ENCODE measurements at regions not wholly inside any gene's neighbourhood (a gene's known extent, or its start where the extent isn't known, plus 50 kb on each side); places are given as distances from the start of the nearest gene placed in this dataset.

DNA sequence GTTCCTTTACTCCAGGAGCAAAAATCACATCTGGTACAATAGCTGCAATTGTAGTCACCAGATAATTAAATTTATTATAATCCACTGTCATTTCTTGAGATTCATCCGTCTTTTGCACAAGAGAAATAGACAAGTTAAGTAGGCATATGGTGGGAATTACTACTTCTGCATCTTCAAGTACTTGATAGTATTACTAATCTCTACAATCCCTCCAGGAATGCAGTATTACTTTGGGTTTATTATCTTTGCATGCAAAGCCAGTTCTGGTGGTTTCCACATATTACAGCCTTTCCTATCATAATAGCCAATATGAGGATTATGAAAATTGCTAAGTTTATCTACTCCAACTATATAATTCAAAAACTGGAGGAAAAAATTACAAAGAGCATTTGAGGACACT lies 254.1 kb downstream of the IKZF2 start:
- Histone ChIP-seq H3K36me3 (no peaks in the 10 kb centered on the region), H3K4me3 (no peak overlapping the region), H3K9me3 (no peaks in the 10 kb centered on the region), H3K4me1 (no peaks in the 10 kb centered on the region), H3K27ac (no peak overlapping the region), H3K27me3 (no peaks in the 10 kb centered on the region)
- TF ChIP-seq CTCF (IDR thresholded peaks at IDR 0.05), result no peak
- DNase-seq (no peak), ATAC-seq (no peak)
- intact Hi-C loops (cut with DNase I), result no loop called here

DNA sequence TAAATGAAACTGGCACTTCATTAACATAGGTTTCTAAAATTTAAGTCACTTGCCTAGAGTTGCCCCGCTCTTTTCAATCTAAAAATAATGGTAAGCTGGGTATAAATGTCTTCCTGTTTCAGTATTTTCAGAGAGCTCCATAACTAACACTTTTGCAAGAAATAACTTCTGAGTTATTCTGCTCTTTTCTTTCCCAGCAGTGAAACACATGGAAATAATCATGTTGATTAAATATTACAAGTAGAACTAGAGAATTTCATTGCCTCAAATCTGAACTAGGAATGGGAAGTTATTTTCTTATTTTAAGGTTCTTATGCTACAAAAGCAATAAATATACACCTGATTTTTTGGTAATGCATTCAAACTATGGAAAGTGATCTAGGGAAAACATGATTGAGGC lies 257.4 kb downstream of the IKZF2 start:
- no peak for TF ChIP-seq CTCF (IDR thresholded peaks at IDR 0.05)
- H3K27ac ChIP-seq, result no peak overlapping the region
- no peak overlapping the region for H3K4me3 ChIP-seq
- no peaks in the 10 kb centered on the region for H3K36me3 ChIP-seq
- intact Hi-C loops (cut with DNase I), result no loop called here
- no peaks in the 10 kb centered on the region for H3K4me1 ChIP-seq
- no peak for DNase-seq
- no peaks in the 10 kb centered on the region for H3K27me3 ChIP-seq
- ATAC-seq, result no peak
- no peaks in the 10 kb centered on the region for H3K9me3 ChIP-seq

DNA sequence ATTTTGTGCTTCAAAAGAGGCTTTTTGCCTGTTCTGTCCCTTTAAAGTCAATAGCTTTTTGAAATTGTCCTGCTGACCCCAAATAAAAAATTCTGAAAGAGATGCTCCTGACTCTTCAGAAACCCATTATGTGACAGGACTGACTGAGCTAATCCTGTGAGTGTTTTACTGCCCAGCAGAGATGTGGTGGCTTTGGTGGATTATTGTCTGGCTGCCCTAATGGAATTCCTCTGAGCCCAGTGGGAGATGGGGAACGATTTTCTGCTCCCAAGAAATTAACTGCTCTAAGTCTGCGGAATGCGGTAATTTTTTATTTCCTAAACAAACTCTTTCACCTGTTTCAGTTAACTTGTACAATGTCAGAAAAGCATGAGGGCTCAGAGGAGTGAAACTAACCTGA lies 258.2 kb downstream of the IKZF2 start:
- no peak overlapping the region for H3K4me3 ChIP-seq
- ATAC-seq, result no peak
- no peak for TF ChIP-seq CTCF (IDR thresholded peaks at IDR 0.05)
- H3K9me3 ChIP-seq, result no peaks in the 10 kb centered on the region
- H3K4me1 ChIP-seq, result no peaks in the 10 kb centered on the region
- no peak overlapping the region for H3K27ac ChIP-seq
- no peaks in the 10 kb centered on the region for H3K36me3 ChIP-seq
- no peaks in the 10 kb centered on the region for H3K27me3 ChIP-seq
- DNase-seq, result no peak
- intact Hi-C loops (cut with DNase I), result no loop called here

DNA sequence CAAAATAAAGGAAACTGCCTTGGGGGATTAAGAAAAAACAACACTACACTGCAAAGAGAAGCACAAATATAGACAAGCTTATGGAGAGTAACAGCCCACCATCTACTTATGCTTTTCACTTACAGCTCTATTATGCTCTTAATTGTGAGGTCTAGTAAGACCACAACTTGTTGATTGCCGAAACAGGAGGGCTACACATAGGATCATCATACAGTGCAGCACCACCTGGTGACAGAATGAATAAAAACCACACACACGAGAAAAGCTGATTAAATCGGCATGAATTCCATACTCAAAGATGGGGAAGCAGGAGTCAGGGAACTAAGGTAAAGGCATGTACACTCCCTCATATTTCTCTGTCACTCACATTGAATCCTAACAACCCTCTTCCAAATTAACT lies 259.2 kb downstream of the IKZF2 start:
- Histone ChIP-seq H3K4me3 (no peak overlapping the region), H3K27ac (no peak overlapping the region), H3K4me1 (no peaks in the 10 kb centered on the region), H3K27me3 (no peaks in the 10 kb centered on the region), H3K36me3 (no peaks in the 10 kb centered on the region), H3K9me3 (no peaks in the 10 kb centered on the region)
- no peak for DNase-seq
- TF ChIP-seq CTCF (IDR thresholded peaks at IDR 0.05), result no peak
- ATAC-seq, result no peak
- intact Hi-C loops (cut with DNase I), result no loop called here

DNA sequence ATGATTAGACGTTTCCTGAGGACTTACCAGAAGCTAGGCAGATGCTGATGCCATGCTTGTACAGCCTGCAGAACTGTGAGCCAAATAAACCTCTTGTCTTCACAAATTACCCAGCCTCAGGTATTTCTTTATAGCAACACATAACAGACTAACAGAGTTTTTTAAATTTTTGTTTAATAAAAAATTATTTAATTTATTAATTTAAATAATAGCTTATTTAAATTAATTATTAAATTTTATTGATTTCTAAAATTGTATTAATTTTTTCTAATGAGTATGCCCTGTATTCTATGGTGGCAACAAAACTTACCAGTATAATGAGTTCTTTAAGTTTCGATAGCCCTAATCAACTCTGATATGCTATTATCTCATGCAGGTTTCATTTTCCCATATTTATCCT lies 259.8 kb downstream of the IKZF2 start:
- ATAC-seq (no peak), DNase-seq (no peak)
- no peak for TF ChIP-seq CTCF (IDR thresholded peaks at IDR 0.05)
- intact Hi-C loops (cut with DNase I), result no loop called here
- no peaks in the 10 kb centered on the region for H3K27me3 ChIP-seq
- H3K4me1 ChIP-seq, result no peaks in the 10 kb centered on the region
- no peaks in the 10 kb centered on the region for H3K36me3 ChIP-seq
- H3K9me3 ChIP-seq, result peaks cover 0 to 3% of the 10 kb centered on the region in 2 donors
- H3K4me3 ChIP-seq, result no peak overlapping the region
- H3K27ac ChIP-seq, result no peak overlapping the region
